ENCODE measurements at regions not wholly inside any gene's neighbourhood (a gene's known extent, or its start where the extent isn't known, plus 50 kb on each side); places are given as distances from the start of the nearest gene placed in this dataset.

DNA sequence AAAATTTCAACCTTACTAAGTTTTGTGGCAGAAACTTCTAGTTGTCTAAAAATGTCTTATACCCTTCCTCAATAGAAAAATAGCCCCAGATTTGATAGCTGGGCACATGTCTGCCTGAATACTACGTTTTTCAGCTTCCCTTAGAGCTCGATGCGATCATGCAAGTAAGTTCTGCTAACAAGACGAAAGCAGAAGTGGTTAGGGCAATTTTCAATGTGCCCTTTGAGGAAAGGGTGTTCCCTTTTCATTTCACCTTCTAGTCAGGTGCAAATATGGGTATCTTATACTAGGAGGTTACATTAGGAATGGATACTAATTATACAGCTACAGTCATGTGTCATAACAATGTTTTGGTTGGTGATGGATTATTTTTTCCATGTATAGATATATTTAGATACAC, 1572.1 kb upstream of the LRRTM1 start:
- TF ChIP-seq, protein P1, sequence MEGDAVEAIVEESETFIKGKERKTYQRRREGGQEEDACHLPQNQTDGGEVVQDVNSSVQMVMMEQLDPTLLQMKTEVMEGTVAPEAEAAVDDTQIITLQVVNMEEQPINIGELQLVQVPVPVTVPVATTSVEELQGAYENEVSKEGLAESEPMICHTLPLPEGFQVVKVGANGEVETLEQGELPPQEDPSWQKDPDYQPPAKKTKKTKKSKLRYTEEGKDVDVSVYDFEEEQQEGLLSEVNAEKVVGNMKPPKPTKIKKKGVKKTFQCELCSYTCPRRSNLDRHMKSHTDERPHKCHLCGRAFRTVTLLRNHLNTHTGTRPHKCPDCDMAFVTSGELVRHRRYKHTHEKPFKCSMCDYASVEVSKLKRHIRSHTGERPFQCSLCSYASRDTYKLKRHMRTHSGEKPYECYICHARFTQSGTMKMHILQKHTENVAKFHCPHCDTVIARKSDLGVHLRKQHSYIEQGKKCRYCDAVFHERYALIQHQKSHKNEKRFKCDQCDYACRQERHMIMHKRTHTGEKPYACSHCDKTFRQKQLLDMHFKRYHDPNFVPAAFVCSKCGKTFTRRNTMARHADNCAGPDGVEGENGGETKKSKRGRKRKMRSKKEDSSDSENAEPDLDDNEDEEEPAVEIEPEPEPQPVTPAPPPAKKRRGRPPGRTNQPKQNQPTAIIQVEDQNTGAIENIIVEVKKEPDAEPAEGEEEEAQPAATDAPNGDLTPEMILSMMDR (IDR thresholded peaks at IDR 0.05), result no peak
- no peak for TF ChIP-seq POLR2A (IDR thresholded peaks at IDR 0.05)

Measured in heart left ventricle (tissue), 13 donors.